G401 (cell line): ENCODE measurements at regions not wholly inside any gene's neighbourhood (a gene's known extent, or its start where the extent isn't known, plus 50 kb on each side); places are given as distances from the start of the nearest gene placed in this dataset.

ENCODE experiments used
- DNase-seq: peaks from one replicate; pipeline ENCODE4 v3.0.0-alpha.2; 2015; ENCODE audit warnings: low spot score
- in situ Hi-C: cut with HindIII; loops from 2 replicates; pipeline ENCODE4 v1.10.0; 2016; ENCODE audit warnings: low sequenced_read_pairs, mixed read lengths

DNA sequence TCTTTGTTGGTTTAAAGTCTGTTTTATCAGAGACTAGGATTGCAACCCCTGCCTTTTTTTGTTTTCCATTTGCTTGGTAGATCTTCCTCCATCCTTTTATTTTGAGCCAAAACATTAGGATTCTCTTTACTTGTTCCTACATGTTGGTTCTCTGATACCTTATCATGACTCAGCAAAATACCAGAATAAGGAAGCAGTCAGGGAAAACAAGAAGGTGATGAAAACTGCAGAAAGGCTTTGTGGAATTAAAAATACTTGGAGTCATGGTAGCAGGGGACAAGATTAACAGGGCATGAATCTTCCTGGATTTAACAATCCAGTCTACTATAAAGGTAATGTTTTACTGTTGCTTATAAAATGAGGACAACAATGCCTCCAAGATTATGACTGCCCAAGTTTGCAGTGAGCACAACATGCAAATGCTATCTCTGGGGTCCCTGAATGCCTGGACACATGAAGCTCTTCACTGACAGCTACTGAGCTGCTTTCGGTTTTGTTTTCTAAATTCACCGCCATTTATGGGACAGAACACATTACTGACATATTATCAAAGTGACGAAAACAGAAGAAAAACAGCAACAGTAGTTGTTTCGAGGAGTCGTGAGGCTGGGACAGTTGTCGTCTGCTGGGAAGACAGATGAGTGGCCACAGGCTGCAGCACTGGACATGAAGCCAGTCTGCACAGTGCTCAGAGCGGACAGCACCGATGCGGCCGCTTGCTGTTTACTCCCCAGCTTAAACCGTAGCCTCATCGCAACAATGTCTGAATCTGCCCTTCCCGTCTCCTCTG is 174.5 kb upstream of the DKK2 start:
- DNase-seq: no peak
- in situ Hi-C loops: no loop called here

- no peak for DNase-seq
- in situ Hi-C loops: no loop called here
Observed at GRCh38 chr4:107203733-107204132, 167.6 kb upstream of the DKK2 start.

- in situ Hi-C loops: no loop called here
- DNase-seq: no peak
Observed at GRCh38 chr4:107202744-107203143, 166.6 kb upstream of the DKK2 start.

DNA sequence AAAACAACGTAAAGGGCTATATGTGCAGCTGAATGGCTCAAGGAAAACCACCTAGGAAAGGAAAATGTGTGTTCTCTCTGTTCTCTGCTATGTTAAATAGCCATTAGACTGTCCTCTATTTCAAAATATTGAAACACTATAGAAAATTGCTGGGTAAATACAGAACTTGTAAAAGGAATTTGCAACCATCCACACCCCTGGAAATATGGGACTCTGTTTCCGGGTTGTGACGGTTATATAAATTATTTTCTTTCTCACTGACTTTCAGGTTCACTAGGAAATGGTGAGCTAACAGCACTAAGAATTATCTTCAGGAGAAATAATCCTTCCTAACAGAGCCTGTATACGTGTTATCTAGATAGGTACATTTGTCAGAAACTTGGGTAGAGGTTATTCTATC is 161.0 kb upstream of the DKK2 start:
- no peak for DNase-seq
- in situ Hi-C loops: no loop called here

DNA sequence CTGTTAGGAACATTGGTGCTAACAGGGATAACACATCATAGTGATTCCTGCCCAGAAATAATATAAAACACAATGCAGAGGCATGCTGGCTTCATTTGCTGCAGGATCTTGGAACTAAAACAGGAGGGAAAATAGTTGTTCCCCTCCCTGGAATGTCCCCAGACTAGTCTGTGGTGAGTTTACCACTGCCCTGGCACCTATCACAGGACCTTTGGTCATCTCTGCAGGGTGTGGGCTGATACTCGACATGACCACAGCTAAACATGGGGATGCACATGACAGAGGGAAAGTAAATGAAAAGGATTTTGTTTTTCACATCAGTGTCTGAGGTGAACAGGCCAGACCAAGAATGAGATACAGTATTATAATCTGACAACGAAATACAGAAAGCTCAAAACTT is 160.2 kb upstream of the DKK2 start:
- in situ Hi-C loops: no loop called here
- DNase-seq: no peak

GRCh38 chr4:107194005-107194404 is 157.9 kb upstream of the DKK2 start:
- in situ Hi-C loops: no loop called here
- DNase-seq: no peak

DNA sequence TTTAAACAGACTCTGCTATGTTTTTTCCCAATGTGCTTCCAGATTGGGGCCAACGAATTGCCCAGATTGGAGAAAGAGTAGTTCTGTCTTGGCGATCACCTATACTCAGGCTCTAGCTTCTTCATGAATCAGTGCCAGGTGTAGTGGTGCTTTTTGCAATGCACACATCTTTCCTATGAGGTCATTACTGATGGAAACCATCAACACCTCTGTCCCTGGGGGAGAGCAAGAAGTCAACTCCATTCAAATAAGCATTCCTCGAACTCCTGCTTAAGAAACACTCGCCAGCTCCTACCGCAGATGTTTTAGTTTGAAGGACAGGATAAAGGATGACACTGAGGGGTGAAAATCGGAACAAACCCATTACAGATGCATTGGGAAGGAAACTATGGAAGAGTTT is 156.5 kb upstream of the DKK2 start:
- DNase-seq: no peak
- in situ Hi-C loops: no loop called here

- in situ Hi-C loops: no loop called here
- DNase-seq: no peak
Observed at GRCh38 chr4:107187091-107187490, 151.0 kb upstream of the DKK2 start.

GRCh38 chr4:107183155-107183774 is 147.2 kb upstream of the DKK2 start:
- peak; percentile 79 for DNase-seq
- in situ Hi-C loops: no loop called here

DNA sequence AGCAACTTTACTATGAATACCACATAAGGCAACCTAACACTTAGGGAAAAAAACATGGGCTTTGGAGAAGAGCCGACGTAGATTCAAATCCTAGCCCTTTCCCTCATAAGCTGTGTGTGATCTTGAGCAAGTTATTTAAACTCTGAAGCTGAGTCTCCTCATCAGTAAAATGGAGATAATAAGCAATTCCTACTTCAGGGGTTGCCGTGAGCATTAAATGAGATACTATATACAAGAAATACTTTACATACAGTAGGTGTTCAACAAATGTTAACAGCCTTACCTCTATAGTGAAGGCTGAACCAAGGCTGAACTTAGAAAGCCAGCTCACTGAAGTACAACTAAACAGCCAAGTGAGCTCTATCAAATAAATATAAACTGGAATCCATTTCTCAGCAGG is 146.2 kb upstream of the DKK2 start:
- in situ Hi-C loops: no loop called here

GRCh38 chr4:107166873-107167450 is 130.8 kb upstream of the DKK2 start:
- no peak for DNase-seq
- in situ Hi-C loops: no loop called here

More for the DNA sequence above, 146.2 kb upstream of the DKK2 start:
- no peak for DNase-seq

GRCh38 chr4:107166181-107166580 is 130.1 kb upstream of the DKK2 start:
- DNase-seq: no peak
- in situ Hi-C loops: no loop called here

- DNase-seq: peak; percentile 30
- in situ Hi-C loops: no loop called here
Observed at GRCh38 chr4:107164962-107165475, 128.9 kb upstream of the DKK2 start.

- in situ Hi-C loops: no loop called here
- no peak for DNase-seq
Observed at GRCh38 chr4:107156443-107156842, 120.3 kb upstream of the DKK2 start.

DNA sequence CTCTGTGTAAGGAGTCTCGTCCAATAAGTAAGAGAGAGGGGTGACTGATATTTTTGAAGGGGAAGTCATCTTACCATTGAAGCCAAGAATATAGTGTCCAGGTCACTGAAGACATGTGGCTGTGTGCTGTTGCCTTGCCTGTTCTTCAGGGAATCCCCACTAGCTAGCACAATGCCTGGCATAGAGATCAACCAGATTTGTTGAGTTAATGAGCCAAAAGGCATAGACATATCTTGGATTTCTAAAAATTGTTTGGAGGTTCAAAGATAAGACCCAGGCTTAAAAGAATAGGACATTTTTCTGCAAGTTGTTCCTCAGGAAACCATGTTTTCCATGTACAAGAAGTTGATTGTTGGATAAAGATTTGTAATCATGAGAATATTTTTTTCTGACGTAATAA is 119.3 kb upstream of the DKK2 start:
- in situ Hi-C loops: no loop called here
- no peak for DNase-seq

GRCh38 chr4:107153956-107154355 is 117.8 kb upstream of the DKK2 start:
- in situ Hi-C loops: no loop called here
- no peak for DNase-seq

GRCh38 chr4:107153228-107153627 is 117.1 kb upstream of the DKK2 start:
- in situ Hi-C loops: no loop called here
- no peak for DNase-seq

DNA sequence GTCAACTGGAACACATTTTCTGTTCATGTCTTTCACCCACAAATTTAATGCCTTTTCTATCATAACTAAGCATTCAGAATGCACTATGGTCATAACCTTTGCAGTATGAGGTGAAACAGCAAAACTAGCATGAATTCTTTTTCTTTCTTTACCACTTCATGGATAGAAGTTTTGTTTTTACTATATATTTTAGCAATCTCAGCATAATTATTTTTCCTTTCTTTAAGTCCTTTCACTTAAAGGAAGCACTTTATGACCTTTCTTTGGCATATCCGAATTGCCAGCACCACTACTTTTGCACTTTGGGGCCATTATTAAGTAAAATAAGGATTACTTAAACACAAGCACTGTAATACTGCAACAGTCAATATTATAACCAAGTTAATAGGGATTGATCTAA is 115.1 kb upstream of the DKK2 start:
- no peak for DNase-seq
- in situ Hi-C loops: no loop called here

GRCh38 chr4:107148904-107149303 is 112.8 kb upstream of the DKK2 start:
- in situ Hi-C loops: no loop called here
- no peak for DNase-seq

- in situ Hi-C loops: no loop called here
- no peak for DNase-seq
Observed at GRCh38 chr4:107147873-107148272, 111.8 kb upstream of the DKK2 start.
